NCI-H82 treated with DMSO at 0.1 percent for 48 hours (cell line): ENCODE measurements at regions not wholly inside any gene's neighbourhood (a gene's known extent, or its start where the extent isn't known, plus 50 kb on each side); places are given as distances from the start of the nearest gene placed in this dataset.
A peak's percentile ranks its signal among the peaks of the same experiment; 100 is the strongest.

Source experiments
- DNase-seq: peaks from one replicate; lab custom pipeline; 2025; ENCODE audit not compliant: unreplicated experiment; lab: John Stamatoyannopoulos, UW

DNA sequence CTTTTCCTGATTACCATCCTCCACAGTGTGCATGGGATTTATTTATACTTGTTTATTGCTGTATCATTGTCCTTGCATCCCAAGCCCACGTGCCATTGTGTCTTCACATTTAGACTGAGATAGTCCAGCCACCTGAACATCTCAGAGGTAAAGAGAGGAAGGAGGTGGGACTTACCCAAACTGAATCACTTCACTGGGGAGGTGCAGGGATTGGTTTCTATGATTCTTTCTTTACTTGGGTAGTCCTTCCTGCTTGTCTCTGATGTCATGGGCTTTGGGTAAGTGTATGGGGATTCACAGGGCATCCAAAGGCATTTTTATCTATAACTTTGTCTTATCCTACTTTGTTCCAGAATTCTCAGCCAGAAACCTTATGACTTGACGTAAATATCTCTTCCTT is 141.5 kb upstream of the UMPS start:
- DNase-seq: no peak

DNA sequence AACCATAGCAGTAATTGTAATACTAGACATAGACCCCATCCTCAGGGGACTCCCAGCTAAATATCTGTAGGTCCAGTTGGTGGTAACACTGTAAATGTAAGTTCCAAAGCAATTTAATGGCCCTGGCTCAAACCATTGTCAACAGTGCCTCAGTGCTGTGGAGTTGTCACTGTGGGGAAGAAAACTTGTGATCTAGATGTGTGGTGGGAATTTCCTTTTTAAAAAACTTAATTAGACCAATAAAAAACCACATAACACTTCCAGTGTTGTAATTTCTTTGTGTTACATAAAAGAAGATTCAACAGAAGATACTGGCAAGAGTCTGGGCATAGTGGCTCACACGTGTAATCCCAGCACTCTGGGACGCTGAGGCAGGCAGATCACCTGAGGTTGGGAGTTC is 138.6 kb upstream of the UMPS start:
- DNase-seq: no peak

DNA sequence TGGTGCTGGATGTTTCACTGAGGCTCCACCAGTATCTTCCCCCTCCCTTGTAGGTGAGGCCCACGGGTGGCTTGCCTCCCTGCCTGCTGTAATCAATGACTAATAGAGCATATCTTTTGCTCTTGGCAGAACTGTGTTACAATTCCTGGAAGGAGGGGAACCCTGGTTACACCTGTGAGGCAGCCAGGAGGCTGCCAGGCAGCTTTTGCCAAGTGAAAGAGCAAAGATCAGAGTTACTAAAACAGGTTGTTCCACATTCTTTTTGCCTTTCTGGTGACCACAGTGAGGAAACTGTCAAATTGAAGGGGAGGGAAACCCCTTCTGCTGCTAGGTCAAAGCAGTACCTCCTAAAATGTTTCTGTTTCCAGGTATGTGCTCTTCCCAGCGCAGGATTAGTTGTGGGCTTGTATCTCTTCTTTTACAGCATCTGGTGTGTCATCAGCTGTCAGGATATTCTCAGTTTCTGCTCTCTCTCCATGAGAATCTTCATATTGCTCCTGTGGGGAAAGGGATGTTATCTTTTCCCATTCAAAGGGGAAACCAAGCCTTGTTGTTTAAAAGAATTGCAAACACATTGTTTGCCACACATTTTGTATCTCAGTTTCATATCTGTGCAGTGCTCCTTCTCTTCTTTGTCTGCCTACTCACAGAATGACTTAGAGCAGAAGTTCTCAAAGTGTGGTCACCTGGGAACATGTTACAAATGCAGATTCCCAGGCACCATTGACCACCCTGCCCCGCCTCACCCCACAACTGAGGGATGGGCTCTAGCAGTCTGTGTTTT is 137.4 kb upstream of the UMPS start:
- no peak for DNase-seq

GRCh38 chr3:124593442-124593829 is 136.8 kb upstream of the UMPS start:
- DNase-seq: no peak

DNA sequence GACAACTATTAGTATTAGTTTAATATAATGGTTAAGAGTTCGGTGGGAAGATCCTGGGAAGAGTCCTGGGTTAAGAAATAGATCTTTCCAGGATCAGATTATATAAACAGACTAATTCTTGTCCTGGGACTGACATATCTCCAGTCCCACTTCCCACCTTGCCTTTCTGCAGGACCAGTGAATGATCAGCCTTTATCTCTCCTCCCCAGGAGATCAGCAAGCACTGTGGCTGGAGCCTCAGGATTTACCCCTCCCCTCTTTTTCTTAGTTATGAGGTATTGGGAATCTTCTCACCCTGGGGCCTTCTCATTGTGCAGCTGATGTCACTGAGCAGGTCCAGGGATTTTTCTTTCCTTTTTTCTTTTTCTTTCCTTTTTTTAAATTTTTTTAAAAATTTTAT is 135.7 kb upstream of the UMPS start:
- no peak for DNase-seq

DNA sequence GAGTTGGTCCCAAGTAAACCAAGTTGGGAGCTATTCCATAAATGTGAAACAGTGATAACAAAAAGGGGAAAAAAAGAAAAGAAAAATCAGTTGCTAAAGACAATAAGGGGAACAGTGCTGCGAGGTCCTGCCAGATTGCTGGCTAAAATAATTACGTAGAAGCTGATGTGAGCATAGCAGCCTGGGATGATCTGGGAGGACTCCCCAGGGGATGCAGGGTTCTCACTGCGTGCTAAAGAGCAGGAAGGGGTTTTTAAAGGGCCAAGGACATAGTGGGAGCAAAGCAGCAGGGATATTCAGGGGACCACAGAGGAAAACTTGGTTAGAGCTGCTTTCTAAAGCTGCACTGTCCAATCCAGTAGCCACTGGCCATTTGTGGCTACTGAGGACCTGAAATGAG is 133.0 kb upstream of the UMPS start:
- no peak for DNase-seq

- no peak for DNase-seq
Measured at GRCh38 chr3:124597979-124598378, 132.3 kb upstream of the UMPS start.

DNA sequence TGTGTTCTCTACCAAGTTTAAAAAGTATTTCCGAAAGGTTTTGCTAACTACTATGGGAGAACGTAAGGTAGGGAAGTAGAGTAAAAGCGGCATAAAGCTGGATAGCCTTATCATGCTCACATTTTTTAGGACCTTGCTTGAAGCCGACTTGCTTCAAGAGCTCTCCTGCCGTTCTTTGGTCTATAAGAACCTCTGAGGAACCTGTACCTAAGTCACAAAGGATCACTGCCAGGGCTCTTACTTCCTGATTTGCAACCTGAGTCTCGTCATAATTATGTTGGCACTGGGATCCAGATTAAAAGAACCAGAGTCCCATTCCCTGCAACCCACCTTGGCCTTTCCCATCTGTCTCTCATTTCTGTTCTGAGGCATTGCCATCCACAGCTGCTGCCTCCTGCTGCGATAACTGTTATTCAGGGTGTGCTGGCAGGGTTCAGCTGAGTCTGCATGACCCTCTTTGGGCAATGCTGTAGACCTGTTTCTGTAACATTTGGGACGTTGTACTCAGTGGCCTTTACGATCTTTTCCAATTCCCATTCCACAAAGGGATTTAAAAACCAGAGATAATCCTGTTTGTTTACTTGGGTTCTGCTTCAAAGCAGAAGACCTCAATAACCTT is 131.0 kb upstream of the UMPS start:
- DNase-seq: peak; percentile 28

DNA sequence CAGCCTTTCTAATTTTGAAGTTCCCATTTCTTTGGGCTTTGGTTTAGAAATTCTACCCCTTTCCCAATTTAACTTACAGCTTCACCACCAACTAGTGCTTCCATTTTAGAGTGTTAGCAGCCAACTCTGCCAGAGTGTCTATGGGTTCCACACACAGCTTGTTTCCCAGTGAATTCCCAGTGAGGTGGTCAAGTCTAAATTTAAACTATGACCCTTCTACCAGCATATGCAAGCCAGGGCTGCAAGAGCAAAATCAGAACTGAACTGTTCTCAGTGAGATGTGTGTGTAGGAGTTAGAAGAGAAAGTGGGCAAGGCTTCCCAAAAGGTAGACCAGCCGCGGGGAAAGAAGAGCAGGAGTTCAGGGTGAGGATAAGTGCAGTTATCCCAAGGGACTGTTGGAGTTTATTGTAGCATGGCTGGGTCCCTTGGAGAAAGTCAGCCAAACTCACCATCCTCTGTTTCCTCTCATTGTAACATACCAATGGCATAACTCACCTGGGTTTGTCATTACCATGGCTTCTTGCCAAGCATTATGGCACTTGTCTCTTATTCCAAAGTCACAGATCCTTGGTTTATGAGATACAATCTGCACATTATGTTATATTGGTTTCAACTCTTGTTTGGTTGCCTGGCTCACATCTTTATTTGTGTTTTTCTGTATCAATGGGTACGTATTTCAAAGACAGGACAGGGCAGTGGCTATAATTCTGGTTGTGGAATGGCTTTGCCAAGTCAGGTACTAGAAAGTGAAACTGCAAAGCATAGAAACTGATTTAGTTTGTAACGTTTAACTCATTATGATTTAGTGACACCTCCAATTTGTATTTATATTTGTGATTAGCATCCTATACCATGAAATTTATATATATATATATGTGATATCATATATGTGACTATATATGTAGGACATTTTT is 130.2 kb upstream of the UMPS start:
- no peak for DNase-seq

GRCh38 chr3:124600765-124601164 is 129.5 kb upstream of the UMPS start:
- DNase-seq: no peak

GRCh38 chr3:124601190-124601589 is 129.1 kb upstream of the UMPS start:
- no peak for DNase-seq

DNA sequence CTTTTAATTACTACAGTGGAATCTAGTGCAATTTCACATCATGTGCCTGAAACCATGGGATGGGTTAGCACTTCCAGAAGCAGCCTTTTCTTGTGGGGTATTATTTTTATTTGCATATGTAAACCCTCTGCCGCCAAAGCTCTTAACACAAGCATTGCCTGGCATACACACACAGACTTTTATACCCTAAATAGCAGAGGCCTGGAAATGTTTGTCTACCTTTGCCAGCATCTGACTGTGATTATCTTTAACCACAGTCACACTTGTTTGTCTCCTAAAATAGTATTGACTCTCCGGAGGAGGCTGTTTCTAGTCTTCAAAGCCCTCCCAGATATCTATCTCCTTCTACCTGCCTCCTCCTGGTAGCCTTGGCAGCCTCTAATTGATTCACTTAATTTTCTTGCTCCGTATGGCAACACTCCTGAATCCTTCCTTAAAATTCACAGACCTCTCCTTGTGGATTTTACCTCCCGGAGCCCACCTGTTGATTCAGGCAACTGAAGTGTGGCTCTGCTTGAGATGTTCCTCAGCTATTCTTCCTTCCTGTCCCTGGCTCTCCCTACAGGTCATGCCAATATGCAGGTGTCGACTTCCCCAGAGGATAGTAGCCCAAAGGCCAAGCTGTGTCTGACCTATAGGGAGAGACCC is 127.1 kb upstream of the UMPS start:
- no peak for DNase-seq

GRCh38 chr3:124605781-124606579 is 124.3 kb upstream of the UMPS start:
- no peak for DNase-seq

DNA sequence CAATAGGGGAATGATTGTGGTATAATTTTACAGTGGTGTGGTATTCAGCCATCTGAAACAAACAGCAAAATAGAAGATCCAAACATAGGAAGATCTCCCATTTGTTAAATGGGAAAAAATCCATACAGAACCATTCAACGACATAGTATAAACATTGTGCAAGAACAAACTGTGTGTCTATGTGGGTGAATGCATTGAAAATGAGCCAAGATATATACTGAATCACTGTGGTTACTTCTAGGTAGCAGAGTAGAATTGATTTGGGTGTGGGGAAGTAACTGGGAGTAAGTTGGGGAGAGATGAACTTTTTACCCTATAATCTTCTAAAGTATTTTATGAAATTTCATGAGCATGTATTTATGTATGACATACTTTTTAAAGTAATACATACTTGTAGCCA is 123.1 kb upstream of the UMPS start:
- no peak for DNase-seq

DNA sequence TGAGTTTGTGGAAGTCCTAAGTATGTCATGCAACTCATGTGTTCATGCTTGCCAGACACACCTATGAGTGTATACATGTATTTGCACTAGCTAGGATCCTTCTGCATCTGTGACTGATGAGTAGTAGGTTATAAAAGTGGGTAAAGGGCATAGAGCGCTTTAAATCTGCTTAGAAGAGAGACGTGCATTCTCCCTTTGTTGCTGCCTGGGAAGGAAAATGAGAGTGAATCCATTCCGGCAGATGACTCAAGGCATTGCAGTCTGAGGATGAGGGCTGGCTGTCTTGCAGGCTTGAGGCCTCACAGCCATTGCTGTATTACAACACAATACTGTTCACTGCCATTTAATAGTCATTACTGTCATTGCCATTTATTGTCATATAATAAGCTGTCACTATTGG is 120.8 kb upstream of the UMPS start:
- no peak for DNase-seq

DNA sequence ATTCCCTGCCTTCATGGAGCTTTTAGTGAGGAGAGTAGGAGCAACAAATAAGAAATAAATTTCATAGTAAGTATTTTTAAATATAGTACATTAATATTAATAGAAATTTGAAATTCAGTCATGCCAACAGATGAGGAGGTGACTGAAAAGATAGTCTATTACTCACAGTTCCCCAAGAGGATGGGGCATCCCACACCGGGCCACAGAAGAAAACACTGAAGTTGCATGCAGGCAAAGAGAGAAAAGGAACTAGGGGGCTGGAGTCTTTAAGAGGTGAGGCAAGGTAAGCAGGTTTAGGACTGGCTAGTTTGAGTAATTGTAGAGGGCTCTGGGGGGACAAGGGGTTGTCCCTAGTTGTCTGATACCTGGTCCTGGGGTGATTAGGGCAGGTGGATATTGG is 120.1 kb upstream of the UMPS start:
- DNase-seq: no peak

DNA sequence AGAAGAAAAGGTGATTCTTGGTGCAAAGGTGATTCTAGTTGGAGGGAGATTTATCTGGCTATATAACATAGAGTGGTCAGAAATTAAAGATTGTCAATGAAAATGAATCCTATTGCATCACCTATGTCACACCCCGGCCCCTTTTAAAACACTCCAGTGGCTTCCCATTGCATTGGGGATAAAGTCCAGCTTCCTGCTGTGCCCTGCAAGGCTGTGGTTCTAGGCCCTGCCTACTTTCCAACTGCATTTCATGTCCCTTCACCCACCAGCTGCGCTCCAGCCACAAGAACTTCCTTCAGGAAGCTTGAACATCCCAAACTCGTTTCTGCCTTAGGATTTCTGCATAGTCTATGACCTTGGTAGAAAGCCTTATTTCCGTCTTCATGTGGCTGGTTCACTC is 118.7 kb upstream of the UMPS start:
- no peak for DNase-seq

DNA sequence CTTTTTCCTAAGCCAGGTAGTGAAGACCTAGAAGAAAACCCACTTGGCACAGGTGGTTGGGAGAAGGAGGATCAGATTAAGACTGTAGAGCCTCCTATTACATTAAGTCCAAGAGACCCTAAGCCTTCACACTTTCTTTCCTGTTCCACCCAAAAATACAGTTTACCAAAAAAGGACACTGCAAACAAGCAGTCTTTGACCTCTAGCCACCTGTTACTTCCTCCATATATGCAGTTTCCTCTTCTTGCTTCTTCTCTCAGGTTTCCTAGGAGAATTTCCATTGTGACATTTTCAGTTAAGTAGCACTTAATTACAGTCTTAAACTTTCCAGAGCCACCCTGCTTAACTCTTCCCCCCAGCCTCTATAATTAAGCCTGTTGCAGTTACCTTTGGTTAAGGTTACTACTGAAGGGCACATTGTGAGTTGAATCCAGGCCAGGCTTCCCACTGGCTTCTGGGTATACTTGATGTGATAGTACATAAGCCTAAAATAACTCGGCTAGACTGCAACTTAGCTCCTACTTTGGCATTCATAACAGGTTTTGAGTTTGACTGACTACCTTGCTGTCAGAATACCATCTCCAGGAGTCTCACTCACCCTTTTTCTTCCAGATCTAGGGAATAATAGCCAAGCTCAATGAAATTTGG is 114.2 kb upstream of the UMPS start:
- peak; percentile 49 for DNase-seq

DNA sequence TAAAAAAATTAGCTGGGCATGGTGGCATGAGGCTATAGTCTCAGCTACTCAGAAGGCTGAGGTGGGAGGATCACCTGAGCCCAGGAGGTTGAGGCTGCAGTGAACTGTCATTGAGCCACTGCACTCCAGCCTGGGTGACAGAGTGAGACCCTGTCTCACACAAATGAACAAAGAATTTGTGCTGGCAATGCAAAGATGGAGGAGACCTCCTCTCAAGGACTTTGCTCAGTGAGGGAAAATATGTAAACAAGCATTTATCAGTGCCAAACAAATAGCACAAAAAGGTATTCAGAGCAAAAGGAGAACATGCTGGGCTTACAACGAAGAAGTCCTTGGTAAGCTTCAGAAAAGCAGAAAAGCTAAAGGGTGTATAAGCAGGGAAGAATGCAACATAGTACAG is 113.1 kb upstream of the UMPS start:
- DNase-seq: no peak
